ENCODE measurements at regions not wholly inside any gene's neighbourhood (a gene's known extent, or its start where the extent isn't known, plus 50 kb on each side); places are given as distances from the start of the nearest gene placed in this dataset.

GRCh38 chr1:79131626-79132025 is 125.1 kb upstream of the ADGRL4 start:
- TF ChIP-seq ISL2 (CRISPR knock-in tag; IDR thresholded peaks at IDR 0.05) (no peak), ZNF512 (CRISPR knock-in tag; IDR thresholded peaks at IDR 0.05) (no peak), POGZ (CRISPR knock-in tag; IDR thresholded peaks at IDR 0.05) (no peak)

Data from HepG2 (cell line).